GM21528 (cell line): ENCODE measurements at regions not wholly inside any gene's neighbourhood (a gene's known extent, or its start where the extent isn't known, plus 50 kb on each side); places are given as distances from the start of the nearest gene placed in this dataset.
"Not testable (repeated sequence)": the region's sequence is repeated elsewhere in the genome, so short reads cannot be mapped to it uniquely, and the experiment has no call there.

Experiments used
- ATAC-seq: cut with Tn5 transposase; IDR thresholded peaks from one replicate; pipeline ENCODE4 v1.9.1; 2021; ENCODE audit warnings: mild to moderate bottlenecking, moderate library complexity; ENCODE audit not compliant: unreplicated experiment, low FRiP score

GRCh38 chr2:11949732-11950523 is 203.5 kb downstream of the LPIN1 start:
- ATAC-seq: no peak

- ATAC-seq: no peak
Observed at GRCh38 chr2:11950896-11951295, 204.5 kb downstream of the LPIN1 start.

- ATAC-seq: not testable (repeated sequence)
Observed at GRCh38 chr2:11951492-11951891, 205.1 kb downstream of the LPIN1 start.

GRCh38 chr2:11953258-11953657 is 206.8 kb downstream of the LPIN1 start:
- no peak for ATAC-seq

GRCh38 chr2:11955314-11955713 is 208.9 kb downstream of the LPIN1 start:
- ATAC-seq: no peak

GRCh38 chr2:11955884-11956291 is 209.5 kb downstream of the LPIN1 start:
- no peak for ATAC-seq

GRCh38 chr2:11962707-11963328 is 216.4 kb downstream of the LPIN1 start:
- ATAC-seq: no peak

GRCh38 chr2:11963966-11964365 is 217.5 kb downstream of the LPIN1 start:
- ATAC-seq: no peak

- no peak for ATAC-seq
Observed at GRCh38 chr2:11967946-11968465, 221.6 kb downstream of the LPIN1 start.

- no peak for ATAC-seq
Observed at GRCh38 chr2:11968521-11968920, 222.1 kb downstream of the LPIN1 start.

GRCh38 chr2:11969774-11970173 is 223.3 kb downstream of the LPIN1 start:
- no peak for ATAC-seq

- no peak for ATAC-seq
Observed at GRCh38 chr2:11974573-11974972, 228.1 kb downstream of the LPIN1 start.

- no peak for ATAC-seq
Observed at GRCh38 chr2:11975373-11975772, 228.9 kb downstream of the LPIN1 start.

GRCh38 chr2:11976073-11976472 is 229.6 kb downstream of the LPIN1 start:
- no peak for ATAC-seq

GRCh38 chr2:11977766-11978524 is 231.5 kb downstream of the LPIN1 start:
- no peak for ATAC-seq

- ATAC-seq: no peak
Observed at GRCh38 chr2:11980809-11981208, 234.4 kb downstream of the LPIN1 start.

- no peak for ATAC-seq
Observed at GRCh38 chr2:11983401-11983800, 237.0 kb downstream of the LPIN1 start.

- ATAC-seq: no peak
Observed at GRCh38 chr2:11983870-11984269, 237.4 kb downstream of the LPIN1 start.

GRCh38 chr2:11984316-11985158 is 238.1 kb downstream of the LPIN1 start:
- no peak for ATAC-seq

- ATAC-seq: no peak
Observed at GRCh38 chr2:11985817-11986566, 239.6 kb downstream of the LPIN1 start.
